ENCODE measurements at regions not wholly inside any gene's neighbourhood (a gene's known extent, or its start where the extent isn't known, plus 50 kb on each side); places are given as distances from the start of the nearest gene placed in this dataset.
"Not testable (repeated sequence)": the region's sequence is repeated elsewhere in the genome, so short reads cannot be mapped to it uniquely, and the experiment has no call there.

GRCh38 chr17:30605027-30605426, 127.8 kb downstream of the GOSR1 start:
- Mint-ChIP-seq H3K27ac (no peak overlapping the region), H3K4me1 (peaks cover 33% of the 10 kb centered on the region)
- TF ChIP-seq IRF2 (CRISPR knock-in tag; IDR thresholded peaks at IDR 0.05; ENCODE audit: borderline replicate concordance, low read depth) (no peak), GTF2I (CRISPR knock-in tag; conservative IDR thresholded peaks at IDR 0.05) (no peak), ZBTB21 (CRISPR knock-in tag; IDR thresholded peaks at IDR 0.05; ENCODE audit: borderline replicate concordance) (no peak), ZNF423 (CRISPR knock-in tag; IDR thresholded peaks at IDR 0.05) (no peak), IRF1 (CRISPR knock-in tag; IDR thresholded peaks at IDR 0.05) (no peak), USF1 (CRISPR knock-in tag; IDR thresholded peaks at IDR 0.05) (no peak), FOXP1 (CRISPR knock-in tag; IDR thresholded peaks at IDR 0.05; ENCODE audit: borderline replicate concordance) (no peak), GABPB1 (CRISPR knock-in tag; IDR thresholded peaks at IDR 0.05) (no peak)

GRCh38 chr17:30602396-30602795, 125.2 kb downstream of the GOSR1 start:
- DNase-seq (ENCODE audit: low spot score); H3K36me3 Mint-ChIP-seq; ATAC-seq; H3K27ac Mint-ChIP-seq; H3K9me3 Mint-ChIP-seq; CTCF ChIA-PET; H3K27me3 Mint-ChIP-seq (ENCODE audit: low read depth): not testable (repeated sequence)
- POLR2A ChIA-PET, result interaction anchor here (0.6 kb wide), 1 partner anchor 225 kb away, joined by 3 read pairs; no protein-coding TSS in a partner anchor
- peak overlapping the region; percentile 98 for H3K4me3 Mint-ChIP-seq
- peaks cover 40% of the 10 kb centered on the region for H3K4me1 Mint-ChIP-seq

More at GRCh38 chr17:30605027-30605426, 127.8 kb downstream of the GOSR1 start:
- Mint-ChIP-seq H3K36me3 (no peaks in the 10 kb centered on the region), H3K27me3 (ENCODE audit: low read depth) (no peaks in the 10 kb centered on the region), H3K9me3 (no peaks in the 10 kb centered on the region), H3K4me3 (no peak overlapping the region; the same call in 1 of the 2 replicates)
- ATAC-seq, result no peak
- ChIA-PET POLR2A (no interaction called here), CTCF (no interaction called here)
- no peak for DNase-seq (ENCODE audit: low spot score)

- H3K36me3 Mint-ChIP-seq; POLR2A ChIA-PET; H3K27ac Mint-ChIP-seq; ATAC-seq; DNase-seq (ENCODE audit: low spot score); CTCF ChIA-PET; H3K9me3 Mint-ChIP-seq; H3K27me3 Mint-ChIP-seq (ENCODE audit: low read depth): not testable (repeated sequence)
- H3K4me1 Mint-ChIP-seq, result peaks cover 36% of the 10 kb centered on the region
- H3K4me3 Mint-ChIP-seq, result peak overlapping the region; percentile 98
These were observed 124.8 kb downstream of the GOSR1 start for GRCh38 chr17:30601984-30602383.

- ChIA-PET CTCF (interaction anchor here (0.7 to 1.4 kb wide), 3 partner anchors 114 to 508 kb away, joined by 3 to 4 read pairs (median 3); no protein-coding TSS in a partner anchor), POLR2A (interaction anchor here (0.6 to 1.0 kb wide), 2 partner anchors 43 to 108 kb away, joined by 5 to 8 read pairs; no protein-coding TSS in a partner anchor)
- TF ChIP-seq CREB1 (CRISPR knock-in tag; IDR thresholded peaks at IDR 0.05), result no peak
- TF ChIP-seq ERG (CRISPR knock-in tag; IDR thresholded peaks at IDR 0.05), result no peak
- TF ChIP-seq AR (CRISPR knock-in tag; IDR thresholded peaks at IDR 0.05), result no peak
- no peak for TF ChIP-seq ZNF121 (CRISPR knock-in tag; IDR thresholded peaks at IDR 0.05)
- Mint-ChIP-seq H3K27me3 (ENCODE audit: low read depth) (peaks cover 2% of the 10 kb centered on the region; the same call in 1 of the 2 replicates), H3K9me3 (peaks cover 6% of the 10 kb centered on the region), H3K4me1 (peaks cover 32% of the 10 kb centered on the region), H3K4me3 (peak overlapping the region; percentile 98), H3K27ac (peak overlapping the region; percentile 91), H3K36me3 (peaks cover 10% of the 10 kb centered on the region)
- DNase-seq (ENCODE audit: low spot score) (no peak), ATAC-seq (peak; percentile 14)
These were observed 123.8 kb downstream of the GOSR1 start for GRCh38 chr17:30600830-30601494.

All from WTC11 (cell line).